ENCODE measurements at regions not wholly inside any gene's neighbourhood (a gene's known extent, or its start where the extent isn't known, plus 50 kb on each side); places are given as distances from the start of the nearest gene placed in this dataset.

- TF ChIP-seq CTCF (IDR thresholded peaks at IDR 0.05) (no peak), EZH2 (IDR thresholded peaks at IDR 0.05) (no peak), EZH2phosphoT487 (IDR thresholded peaks at IDR 0.05) (no peak)
These were observed 865.1 kb upstream of the ADAMTS5 start for GRCh38 chr21:27831816-27832569.
